HG03095 (cell line): ENCODE measurements at regions not wholly inside any gene's neighbourhood (a gene's known extent, or its start where the extent isn't known, plus 50 kb on each side); places are given as distances from the start of the nearest gene placed in this dataset.

Experiments used
- ATAC-seq: cut with Tn5 transposase; IDR thresholded peaks from one replicate; pipeline ENCODE4 v1.9.1; 2021; ENCODE audit warnings: moderate library complexity; ENCODE audit not compliant: unreplicated experiment

DNA sequence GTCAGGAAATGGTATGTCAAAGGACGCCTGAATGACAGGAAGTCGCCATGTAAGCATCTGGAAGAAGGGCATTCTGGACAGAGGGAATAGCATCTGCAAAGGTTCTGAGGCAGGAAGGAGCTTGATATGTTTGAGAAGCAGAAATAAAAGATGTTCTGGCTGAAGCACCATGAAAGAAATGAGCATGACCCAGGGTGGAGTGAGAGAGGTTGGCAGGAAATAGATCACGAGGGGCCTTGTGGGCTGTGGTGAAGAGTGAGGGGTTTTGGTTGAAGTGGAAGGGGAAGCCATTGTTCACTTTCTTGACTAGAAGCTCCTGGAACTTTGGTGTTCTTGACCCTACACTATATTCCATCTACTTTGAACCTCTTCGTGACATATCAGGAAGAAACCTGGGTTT is 99.4 kb upstream of the PARP11 start:
- ATAC-seq, result no peak

DNA sequence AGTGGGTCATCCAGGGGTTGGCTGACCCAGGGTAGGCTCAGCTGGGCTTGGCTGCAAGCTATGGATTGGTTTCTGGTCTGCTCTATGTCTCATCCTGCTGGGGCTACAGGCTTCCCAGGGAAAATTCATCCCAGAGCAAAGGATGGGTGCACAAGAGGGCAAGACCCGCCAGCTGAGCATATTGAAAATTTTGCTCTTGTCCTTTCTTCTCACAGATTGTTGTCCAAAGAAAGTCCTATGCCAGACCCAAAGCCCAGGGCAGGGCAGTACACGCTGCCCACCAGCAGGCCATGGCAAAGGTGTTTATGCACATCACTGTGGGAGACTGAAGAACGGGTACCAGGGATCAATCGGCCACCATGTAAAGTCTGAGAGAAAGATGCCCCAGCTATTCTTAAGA is 95.3 kb upstream of the PARP11 start:
- ATAC-seq, result no peak

DNA sequence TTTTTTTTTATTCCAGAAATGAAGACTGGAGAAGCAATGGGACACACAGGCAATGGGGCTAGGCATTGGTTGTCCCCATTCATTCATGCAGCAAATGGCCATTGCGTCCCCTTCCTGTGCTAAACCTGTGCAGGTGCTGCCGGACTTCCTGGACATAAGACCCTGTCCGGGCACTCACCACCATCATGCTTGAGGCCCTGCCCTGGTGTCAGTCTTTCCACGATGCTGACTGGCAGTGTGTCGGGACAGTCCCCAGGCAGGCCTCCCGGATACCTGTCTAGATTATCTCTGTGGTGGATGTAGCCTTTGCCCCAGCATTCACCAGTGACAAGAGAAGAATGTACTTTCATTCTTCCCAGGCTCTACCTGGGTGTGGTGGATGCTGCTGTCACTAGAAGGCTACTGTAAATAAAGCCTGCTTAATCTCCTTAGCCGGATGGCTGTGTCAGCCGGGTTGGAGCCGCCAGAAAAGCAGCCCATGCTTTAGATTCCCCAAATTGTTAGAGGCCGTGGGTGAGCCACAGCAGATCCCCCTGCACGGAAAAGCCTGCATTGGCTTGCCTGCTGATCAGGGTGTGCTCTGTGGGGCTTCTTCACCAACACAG is 94.5 kb upstream of the PARP11 start:
- ATAC-seq, result no peak

DNA sequence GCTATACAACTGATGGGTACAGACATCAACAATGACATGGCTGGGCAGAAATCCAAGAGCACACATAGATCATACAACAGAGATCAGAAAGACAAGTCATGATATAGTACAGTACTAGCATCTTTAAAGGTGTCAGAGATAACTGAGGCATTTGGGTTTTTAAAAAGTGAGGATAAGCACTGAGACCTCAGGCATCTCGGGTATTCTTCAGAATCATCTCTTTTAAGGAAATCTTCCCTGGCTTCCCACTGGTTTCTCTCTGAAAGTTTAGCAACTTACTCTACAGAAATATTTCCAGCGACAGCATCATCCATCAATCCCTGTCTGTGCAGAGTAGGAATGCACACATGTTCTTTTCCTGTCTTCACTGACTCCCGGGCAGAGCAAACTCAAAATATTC is 93.2 kb upstream of the PARP11 start:
- no peak for ATAC-seq

DNA sequence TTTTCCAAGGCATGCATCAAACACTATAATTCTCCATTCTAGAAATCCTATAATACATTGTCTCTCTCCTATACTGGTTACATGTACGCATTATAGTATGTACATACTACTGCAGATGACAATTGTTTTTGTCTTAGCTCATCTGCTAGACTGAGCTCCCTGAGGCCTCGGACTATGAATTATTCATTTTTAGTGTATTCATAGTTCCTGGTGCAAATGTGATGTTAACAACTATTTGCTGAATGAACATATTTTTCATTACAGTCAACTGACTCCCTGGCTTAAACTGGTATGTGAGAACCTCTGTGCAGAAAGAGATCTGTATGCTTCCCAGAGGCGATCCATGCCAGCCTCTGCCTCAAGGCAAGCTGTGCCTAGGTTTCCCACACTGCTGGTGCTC is 91.8 kb upstream of the PARP11 start:
- no peak for ATAC-seq

DNA sequence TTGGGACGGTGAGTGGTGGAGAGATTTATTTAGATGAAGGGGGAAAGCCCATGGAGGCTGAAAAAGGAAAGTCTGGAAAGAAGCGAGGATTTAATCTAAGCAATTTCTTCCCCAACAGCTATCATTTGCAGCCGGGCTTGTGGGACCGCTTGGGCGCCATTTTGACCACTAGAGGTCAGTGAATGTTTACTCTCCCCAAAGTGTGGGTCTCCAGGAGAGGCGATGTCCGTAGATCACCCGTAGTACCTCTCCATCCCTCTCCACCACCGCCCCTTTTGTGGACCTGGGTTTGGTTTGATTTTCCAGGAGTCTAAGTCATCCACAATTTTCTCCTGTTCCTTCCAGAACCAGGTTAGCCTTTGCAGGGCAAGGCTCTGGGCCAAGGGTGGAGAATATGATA is 91.2 kb upstream of the PARP11 start:
- ATAC-seq, result no peak

DNA sequence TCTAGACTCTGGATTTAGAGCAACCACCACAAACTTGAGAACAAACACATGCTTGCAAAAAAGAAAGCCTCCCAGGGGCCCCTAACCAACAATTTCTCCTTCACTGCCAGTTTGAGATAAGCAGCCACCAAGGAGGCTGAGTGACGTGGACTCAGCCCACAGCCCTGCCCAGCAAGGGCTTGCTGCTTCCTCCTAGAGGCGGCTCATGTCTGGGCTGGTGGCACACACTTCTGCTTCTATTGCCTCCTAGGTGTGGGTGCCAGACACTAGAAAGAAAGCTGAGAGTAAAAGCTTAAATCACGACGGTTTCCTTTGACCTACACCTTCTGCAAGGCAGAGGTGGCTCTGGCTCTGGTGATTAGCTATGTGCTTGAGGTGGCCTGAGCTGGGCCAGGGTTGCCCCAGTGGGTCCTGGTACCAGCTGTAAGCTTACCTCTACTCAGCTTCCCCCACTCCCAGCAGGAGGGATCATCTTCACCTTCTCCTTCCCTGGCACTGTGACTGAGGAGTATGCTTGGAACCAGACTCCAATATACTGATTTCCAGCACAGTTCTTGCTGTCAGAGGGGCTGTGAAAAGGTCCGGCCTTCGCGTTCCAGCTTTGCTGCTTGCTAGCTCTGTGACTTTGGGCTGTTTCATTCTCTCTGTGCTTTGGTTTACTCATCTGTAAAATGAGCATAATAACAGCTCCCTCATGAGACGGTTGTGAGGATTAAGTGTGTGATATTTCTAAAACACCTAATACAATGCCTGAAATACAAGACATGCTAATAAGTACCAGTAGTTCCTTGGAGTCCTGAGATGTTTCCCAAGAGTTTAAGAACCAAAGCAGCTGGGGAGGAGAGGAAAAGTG is 89.7 kb upstream of the PARP11 start:
- ATAC-seq, result no peak

DNA sequence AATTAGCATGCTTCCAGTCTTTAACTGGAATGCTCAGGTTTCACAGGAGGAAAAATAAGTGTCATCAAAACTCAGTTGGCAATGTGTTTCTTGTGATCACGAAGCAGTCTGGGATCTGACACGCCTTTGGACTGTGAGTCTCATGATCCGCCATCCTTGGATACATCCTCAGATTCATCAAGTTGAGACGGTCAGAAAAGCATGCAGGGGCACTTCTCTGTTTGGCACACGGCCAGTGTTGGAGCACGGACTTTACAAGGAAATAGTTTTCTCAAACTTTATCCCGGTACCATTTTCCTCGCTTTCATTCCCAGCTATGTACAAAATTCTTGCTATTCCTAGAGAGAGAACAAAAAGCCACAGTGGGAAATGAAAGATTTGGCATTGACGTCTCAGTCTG is 88.4 kb upstream of the PARP11 start:
- ATAC-seq, result no peak

DNA sequence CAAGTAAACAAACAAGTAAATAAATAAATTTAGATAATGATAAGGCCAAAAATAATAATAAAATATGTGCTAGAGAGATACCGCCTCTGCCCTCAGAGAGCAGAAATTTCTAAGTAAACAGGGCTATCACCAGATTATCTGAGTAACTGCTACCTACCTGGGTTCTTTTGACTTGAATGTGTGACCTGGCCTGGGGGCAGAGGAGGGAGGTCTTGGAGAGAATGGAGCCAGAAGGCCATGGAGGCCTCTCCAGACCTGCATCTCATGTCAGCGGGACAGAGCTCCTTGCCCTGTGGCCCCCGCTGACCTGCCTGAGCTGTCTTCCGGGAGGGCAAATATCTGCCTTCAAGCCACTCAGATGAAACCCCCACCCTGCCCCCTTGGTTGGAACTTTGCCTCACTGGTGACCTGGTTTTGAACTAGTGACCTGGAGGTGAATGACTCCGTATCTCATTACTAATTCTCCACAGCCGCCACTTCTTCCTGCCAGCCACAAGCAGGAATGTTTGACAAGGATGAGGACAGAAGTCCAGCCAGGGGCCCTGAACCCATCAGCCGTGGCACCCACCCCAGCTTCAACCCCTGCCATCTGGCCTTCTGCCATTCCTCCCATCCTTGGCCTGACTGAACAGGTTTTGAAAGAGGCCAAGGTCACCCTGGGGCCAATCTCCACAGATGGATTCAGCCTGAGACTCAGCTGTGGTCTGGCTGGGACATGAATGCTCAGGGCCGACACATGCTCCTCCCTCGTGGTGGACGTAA is 86.8 kb upstream of the PARP11 start:
- no peak for ATAC-seq

DNA sequence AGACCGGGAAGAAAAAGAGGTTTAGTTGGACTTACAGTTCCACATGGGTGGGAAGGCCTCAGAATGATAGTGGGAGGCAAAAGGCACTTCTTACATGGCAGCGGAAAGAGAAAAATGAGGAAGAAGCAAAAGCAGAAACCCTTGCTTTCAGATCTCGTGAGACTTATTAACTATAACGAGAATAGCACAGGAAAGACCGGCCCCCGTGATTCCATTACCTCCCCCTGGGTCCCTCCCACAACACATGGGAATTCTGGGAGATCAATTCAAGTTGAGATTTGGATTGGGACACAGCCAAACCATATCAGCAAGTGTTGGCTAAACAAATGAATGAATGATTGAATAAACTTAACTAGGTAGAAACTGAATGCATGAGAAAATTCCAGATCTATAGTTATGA is 85.3 kb upstream of the PARP11 start:
- ATAC-seq, result no peak

DNA sequence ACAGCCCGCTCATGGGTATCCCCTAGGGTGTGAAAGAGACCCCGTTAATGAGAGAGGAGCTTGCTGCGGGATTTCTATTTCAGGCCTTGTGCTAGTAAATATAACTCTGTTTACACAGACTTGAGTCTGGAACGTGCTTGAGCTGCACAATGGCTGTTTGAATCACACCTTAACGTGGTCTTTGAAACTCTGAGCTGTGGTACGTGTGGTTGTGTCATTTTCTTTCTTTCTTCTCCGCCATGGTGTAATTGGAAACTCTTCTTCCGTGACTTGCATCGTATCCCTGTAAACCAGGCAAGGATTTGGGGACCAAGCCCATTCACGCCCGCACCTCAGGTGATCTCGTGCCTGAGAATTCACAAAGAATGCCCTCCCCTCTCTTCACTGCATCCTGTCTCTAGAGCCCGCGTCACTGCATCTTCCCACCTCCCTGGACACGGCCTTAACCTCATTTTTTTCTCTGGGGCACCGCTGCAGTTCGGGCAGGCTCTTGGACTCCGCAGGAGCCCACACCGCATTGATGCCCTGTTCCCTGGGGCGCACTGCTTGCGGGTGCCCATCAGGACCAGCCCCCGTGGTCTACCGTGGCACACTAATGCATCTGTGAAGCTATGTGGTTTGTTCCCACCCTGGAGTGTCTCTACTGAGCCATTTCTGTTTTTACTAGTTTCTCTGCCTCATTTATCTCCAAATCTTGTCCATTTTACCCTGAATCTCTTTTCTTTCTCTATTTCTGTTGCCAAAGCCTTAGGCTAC is 78.4 kb upstream of the PARP11 start:
- ATAC-seq, result no peak

DNA sequence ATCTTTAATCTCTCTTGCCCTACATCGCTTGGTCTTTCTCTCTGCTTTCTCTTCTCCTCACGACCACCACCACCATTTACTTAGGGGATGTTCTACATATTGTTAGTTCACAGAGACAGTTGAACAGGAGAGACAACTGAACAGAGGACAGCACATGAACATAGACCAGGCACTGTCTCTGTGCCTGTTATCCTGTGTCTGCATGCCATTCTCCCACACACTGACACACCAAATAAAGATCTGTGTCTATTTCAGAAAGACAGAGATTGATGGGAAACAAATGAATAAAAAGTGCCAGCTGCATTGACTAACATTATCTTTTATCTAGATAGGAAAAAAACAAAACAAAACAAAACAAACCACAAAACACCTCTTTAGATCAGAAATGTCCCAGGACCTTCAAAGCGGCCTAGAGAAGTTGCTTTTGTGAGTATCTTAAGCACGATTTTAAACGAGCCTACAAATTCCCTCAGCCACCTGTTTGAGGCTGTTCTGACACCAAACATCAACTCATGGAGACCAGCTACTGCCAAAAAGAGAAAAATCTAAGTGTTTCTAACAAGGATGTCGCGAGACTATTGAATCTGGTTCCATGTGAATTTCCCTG is 77.6 kb upstream of the PARP11 start:
- no peak for ATAC-seq

DNA sequence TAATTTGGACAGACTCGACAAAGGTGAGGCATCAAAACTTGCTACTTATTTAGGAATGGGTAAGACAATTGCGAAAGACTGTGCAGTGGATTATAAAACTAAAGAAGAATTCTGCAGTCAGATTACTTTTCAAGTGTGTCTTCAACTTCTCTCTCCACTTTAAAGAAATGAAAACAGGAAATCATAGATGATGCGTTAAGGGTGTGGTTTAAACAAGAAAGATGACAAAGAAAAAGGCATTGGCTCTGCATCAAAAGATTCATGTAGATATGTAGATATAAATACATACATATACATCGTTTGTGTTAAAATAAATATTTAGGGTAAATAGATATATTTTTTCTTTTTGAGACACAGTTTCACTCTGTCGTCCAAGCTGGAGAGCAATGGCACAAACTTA is 74.6 kb upstream of the PARP11 start:
- ATAC-seq, result no peak

DNA sequence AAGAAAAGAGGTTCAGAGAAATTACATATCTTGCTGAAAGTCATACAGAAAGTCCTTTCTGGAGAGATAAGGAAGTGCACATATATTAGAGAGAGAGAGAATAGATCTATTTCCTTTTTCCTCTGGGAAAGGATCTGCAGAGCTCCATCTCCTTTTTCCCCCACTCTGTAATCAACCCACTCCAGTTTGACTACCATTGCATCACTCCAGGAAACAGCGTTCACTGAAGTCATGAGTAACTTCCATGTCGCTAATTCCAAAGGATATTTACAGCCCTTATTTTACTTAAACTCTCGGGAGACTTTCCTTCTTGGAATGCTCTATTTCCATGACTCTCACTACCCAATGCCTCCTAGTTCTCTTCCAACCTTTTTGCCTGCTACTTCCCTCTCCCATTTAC is 72.5 kb upstream of the PARP11 start:
- no peak for ATAC-seq

DNA sequence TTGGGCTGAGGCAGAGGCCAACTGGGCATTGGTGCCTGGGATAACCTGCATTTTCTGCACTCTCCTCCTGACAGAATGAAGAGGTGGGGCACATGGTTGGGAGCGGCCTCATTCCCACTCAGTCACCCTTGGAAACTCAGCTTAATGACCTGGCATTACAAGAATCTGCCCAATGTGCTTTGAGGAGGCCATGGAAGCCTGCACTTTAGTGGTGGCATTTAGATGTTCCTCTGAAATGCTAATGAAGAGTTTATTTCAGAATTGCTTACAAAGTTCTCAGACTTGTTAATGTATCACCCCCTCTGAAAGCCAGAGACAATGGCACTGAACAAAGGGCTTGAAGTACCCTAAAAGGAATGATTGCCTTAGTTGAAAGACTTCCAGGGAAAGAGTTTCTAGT is 71.4 kb upstream of the PARP11 start:
- no peak for ATAC-seq

DNA sequence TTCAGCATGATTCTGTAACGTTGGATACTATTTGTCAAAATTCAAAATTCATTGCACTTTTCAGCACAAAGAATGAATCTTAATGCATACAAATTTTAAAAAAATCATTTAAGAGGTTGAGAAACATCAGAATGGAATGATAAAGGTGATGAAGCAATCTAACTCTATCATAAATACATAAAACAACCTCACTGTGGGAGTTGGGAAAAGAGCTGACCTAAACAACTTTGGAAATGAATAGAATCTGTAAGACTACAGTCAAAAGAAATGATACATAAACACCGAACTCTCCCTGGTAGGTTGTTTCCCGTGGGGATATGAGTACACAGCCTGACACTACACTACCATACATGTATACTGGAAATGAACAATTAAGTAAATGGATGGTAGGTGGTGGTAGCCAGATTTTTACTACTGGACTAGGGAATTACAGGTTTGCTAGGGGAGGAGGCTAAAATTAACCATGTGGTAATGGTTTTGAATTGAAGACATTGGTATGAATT is 64.9 kb upstream of the PARP11 start:
- no peak for ATAC-seq

DNA sequence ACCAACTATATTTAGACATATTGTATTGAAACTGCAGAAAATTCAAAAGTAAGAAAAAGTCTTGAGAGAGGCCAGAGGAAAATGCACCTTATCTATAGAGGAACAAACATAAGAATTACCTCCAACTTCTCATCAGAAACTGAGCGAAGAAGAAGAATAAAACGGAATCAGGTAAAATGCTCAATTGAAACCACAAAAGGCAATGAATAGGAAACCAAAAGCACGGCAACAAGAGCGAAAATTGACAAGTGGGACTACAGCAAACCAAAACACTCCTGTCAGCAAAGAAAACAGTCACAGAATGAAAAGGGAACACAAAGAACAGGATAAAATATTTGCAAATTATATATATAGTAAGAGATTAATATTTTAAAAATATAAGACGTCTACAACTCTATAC is 61.9 kb upstream of the PARP11 start:
- ATAC-seq, result no peak

DNA sequence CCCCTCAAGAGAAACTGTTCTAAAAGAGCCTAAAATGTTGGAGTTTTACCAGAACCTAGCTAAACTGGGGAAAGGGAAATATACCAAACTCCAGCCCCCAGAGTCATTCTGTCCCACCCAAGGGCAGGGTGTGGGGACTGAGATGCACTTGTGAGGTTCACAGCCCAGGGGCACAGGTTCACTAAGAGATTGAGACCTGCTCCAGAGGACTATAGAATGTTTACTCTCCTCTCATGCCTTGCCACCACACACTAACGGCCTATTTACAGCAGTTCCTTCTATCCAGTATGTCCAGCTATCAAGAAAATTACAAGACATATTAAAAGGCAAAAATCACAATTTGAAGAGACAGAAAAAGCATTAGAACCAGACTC is 60.6 kb upstream of the PARP11 start:
- no peak for ATAC-seq

DNA sequence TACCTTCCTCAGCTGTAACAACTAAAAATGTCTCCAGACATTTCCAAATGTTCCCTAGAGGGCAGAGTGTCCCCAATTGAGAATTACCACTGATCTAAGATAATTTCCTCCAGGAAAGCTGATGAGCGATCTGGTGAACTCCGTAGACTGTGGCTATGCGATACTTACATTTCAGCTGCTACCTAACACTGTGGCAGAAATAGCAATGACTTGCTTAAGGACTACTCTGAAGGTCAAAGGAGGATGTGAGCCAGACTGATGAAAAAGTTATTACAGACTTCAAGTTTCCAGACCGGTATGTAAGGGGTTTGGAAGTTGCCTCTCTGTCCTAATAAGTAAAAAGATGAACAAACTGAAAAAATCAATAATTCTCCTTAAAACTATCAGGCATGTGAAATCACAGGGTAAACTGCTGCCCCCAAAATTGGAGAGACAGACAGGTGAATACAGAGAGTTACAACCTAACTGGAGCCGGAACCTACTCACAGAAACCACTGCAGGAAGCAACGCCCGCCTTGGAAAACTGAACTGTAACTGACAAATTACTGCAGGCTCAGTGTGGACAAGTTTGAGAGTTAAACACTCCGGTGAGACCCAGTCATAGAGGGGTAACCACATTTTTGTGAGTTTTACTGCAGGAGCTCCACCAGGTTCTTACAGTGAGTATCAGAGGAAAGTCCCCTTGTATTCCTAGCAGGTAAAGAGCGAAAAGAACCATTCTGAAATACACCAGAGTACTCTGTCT is 60.0 kb upstream of the PARP11 start:
- ATAC-seq, result no peak

DNA sequence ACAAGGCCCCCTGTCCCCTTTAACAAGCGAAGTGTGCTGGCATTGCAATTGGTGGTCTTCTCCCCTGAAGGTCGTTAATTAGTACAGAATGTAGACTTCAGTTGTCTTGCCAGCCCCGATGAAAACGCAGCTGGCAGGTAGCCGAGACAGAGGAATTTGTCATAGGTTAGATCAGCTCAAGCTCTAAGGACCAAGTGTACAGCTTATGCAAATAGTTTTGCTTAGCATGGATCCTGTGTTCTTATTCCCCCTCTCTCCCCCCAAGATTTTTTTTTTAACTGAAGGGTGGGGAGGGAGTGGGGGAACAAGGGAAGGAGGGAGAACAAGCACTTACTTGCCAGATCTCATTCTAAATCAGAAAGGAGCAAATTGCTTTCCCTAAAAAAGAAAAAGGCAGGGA is 58.6 kb upstream of the PARP11 start:
- no peak for ATAC-seq
